SK-N-SH (cell line): ENCODE measurements at regions not wholly inside any gene's neighbourhood (a gene's known extent, or its start where the extent isn't known, plus 50 kb on each side); places are given as distances from the start of the nearest gene placed in this dataset.
"Not testable (repeated sequence)": the region's sequence is repeated elsewhere in the genome, so short reads cannot be mapped to it uniquely, and the experiment has no call there.

Experiments
- CTCF ChIA-PET: fragments of 300-600, 350-600 bp; formaldehyde crosslinking; extraction: SDS; loops from one replicate; lab custom pipeline; 2021; lab: Yijun Ruan, JAX
- POLR2A ChIA-PET: fragments of 350-600 bp; sonication (Branson Sonifier 250); formaldehyde crosslinking; extraction: SDS; loops from one replicate; lab custom pipeline; 2020; ENCODE audit warnings: antibody characterized with exemption, inconsistent platforms; lab: Yijun Ruan, JAX
- DNase-seq: peaks from one replicate; pipeline ENCODE4 v3.0.0; 2012
- H2AFZ ChIP-seq: fragments of 200-600 bp; sonication (generic); 2 replicates; pipeline ENCODE4 v1.8.1; 2016; ENCODE audit warnings: antibody characterized with exemption, mild to moderate bottlenecking, low read depth
- H3F3A ChIP-seq: fragments of 200-600 bp; sonication (generic); replicated peaks from 2 replicates; pipeline ENCODE3; 2016; ENCODE audit warnings: antibody characterized with exemption, mild to moderate bottlenecking; ENCODE audit not compliant: insufficient read depth
- H3K27ac ChIP-seq, 2 experiments: fragments of 200-500 bp in 1 of 2; fragments of 200-600 bp in 1 of 2; sonication (Bioruptor generic) in 1 of 2; sonication (generic), shearing (Covaris generic) in 1 of 2; 2 replicates each; pipeline versions ENCODE4 v1.5.1 to v1.6.1; 2014 to 2016; ENCODE audit warnings: low read depth in 2 of 2, inconsistent platforms in 1 of 2, low read length in 1 of 2, mild to moderate bottlenecking in 1 of 2, mixed read lengths in 1 of 2
- H3K27me3 ChIP-seq: fragments of 200-600 bp; sonication (generic), shearing (Covaris generic); 2 replicates; pipeline ENCODE4 v1.6.1; 2016; ENCODE audit warnings: mixed run types; ENCODE audit not compliant: insufficient read depth
- H3K36me3 ChIP-seq, 2 experiments: fragments of 200-500 bp in 1 of 2; fragments of 200-600 bp in 1 of 2; sonication (Bioruptor generic) in 1 of 2; sonication (generic) in 1 of 2; replicated peaks in 1 of 2; 2 replicates each; pipeline versions ENCODE3 to v1.5.1; 2014 to 2016; ENCODE audit warnings: low read length in 1 of 2, mild to moderate bottlenecking in 1 of 2; ENCODE audit not compliant: insufficient read depth in 2 of 2, control insufficient read depth in 1 of 2
- H3K4me1 ChIP-seq, 2 experiments: fragments of 200-500 bp in 1 of 2; fragments of 200-600 bp in 1 of 2; sonication (Bioruptor generic) in 1 of 2; sonication (generic), shearing (Covaris generic) in 1 of 2; 2 replicates each; pipeline versions ENCODE4 v1.5.1 to v1.6.1; 2014 to 2016; ENCODE audit warnings: low read depth in 1 of 2, low read length in 1 of 2, mixed run types in 1 of 2; ENCODE audit not compliant: insufficient read depth in 2 of 2, control insufficient read depth in 1 of 2
- H3K4me2 ChIP-seq: fragments of 200-600 bp; sonication (generic), shearing (Covaris generic); 2 replicates; pipeline ENCODE4 v1.6.1; 2017; ENCODE audit warnings: mixed run types
- H3K4me3 ChIP-seq, 2 experiments: fragments of 200-500 bp in 1 of 2; fragments of 200-600 bp in 1 of 2; sonication (Bioruptor generic) in 1 of 2; sonication (generic), shearing (Covaris generic) in 1 of 2; 2 replicates each; pipeline versions ENCODE4 v1.5.1 to v1.8.1; 2014 to 2016; ENCODE audit warnings: low read depth in 2 of 2, inconsistent platforms in 1 of 2, low read length in 1 of 2, mild to moderate bottlenecking in 1 of 2, mixed read lengths in 1 of 2, moderate library complexity in 1 of 2
- H3K79me2 ChIP-seq: fragments of 200-600 bp; sonication (generic); 2 replicates; pipeline ENCODE4 v1.8.1; 2017; ENCODE audit warnings: mild to moderate bottlenecking; ENCODE audit not compliant: insufficient read depth
- H3K9ac ChIP-seq: fragments of 200-600 bp; sonication (generic); 2 replicates; pipeline ENCODE4 v1.6.1; 2017; ENCODE audit warnings: mixed run types
- H3K9me2 ChIP-seq: fragments of 200-600 bp; sonication (generic); 2 replicates; pipeline ENCODE4 v1.6.1; 2017; ENCODE audit warnings: mixed run types
- H3K9me3 ChIP-seq: fragments of 200-600 bp; sonication (generic); 2 replicates; pipeline ENCODE4 v1.6.1; 2017; ENCODE audit warnings: mixed run types, mild to moderate bottlenecking, moderate library complexity
- H4K20me1 ChIP-seq: fragments of 200-600 bp; sonication (generic); 2 replicates; pipeline ENCODE4 v1.6.1; 2017; ENCODE audit warnings: mild to moderate bottlenecking, mixed run types; ENCODE audit not compliant: insufficient read depth
- CTCF ChIP-seq: fragments of 200-600 bp; sonication (generic); IDR thresholded peaks from 2 replicates; pipeline ENCODE4 v1.6.1; 2017; ENCODE audit warnings: antibody characterized with exemption, mild to moderate bottlenecking, moderate library complexity
- EP300 ChIP-seq, 2 experiments: IDR thresholded peaks; 2 replicates each; pipeline versions ENCODE4 v1.4.0 to v1.6.1; 2012; ENCODE audit warnings: borderline replicate concordance in 1 of 2, low read depth in 1 of 2, low read length in 1 of 2
- FOSL2 ChIP-seq: IDR thresholded peaks from 2 replicates; pipeline ENCODE4 v1.4.0; 2012; ENCODE audit warnings: low read depth, mild to moderate bottlenecking, moderate library complexity, borderline replicate concordance
- GATA2 ChIP-seq: sonication (generic); formaldehyde crosslinking; IDR thresholded peaks from 2 replicates; pipeline ENCODE4 v1.5.0; 2020; ENCODE audit warnings: mild to moderate bottlenecking, missing genetic modification reagents
- IRF3 ChIP-seq: fragments of 150-350 bp; IDR thresholded peaks from 2 replicates; pipeline ENCODE4 v1.6.1; 2016; ENCODE audit warnings: mild to moderate bottlenecking, low read depth, low read length
- JUND ChIP-seq: IDR thresholded peaks from 2 replicates; pipeline ENCODE4 v1.4.0; 2012
- NFIC ChIP-seq: IDR thresholded peaks from 2 replicates; pipeline ENCODE4 v1.4.0; 2012; ENCODE audit warnings: borderline replicate concordance
- NRF1 ChIP-seq: IDR thresholded peaks from 2 replicates; pipeline ENCODE4 v1.6.1; 2012; ENCODE audit warnings: low read depth, mild to moderate bottlenecking, low read length
- SMC3 ChIP-seq: IDR thresholded peaks from 2 replicates; pipeline ENCODE4 v1.6.1; 2012; ENCODE audit warnings: low read depth, low read length, improper control_type of control experiment
- TCF12 ChIP-seq: IDR thresholded peaks from 2 replicates; pipeline ENCODE4 v1.4.0; 2012
- WGBS: methylation state at CpG from one replicate; pipeline ENCODE4 v1.1.6; 2017; ENCODE audit warnings: low lambda C conversion rate; 5-methylcytosine and 5-hydroxymethylcytosine counted together
- TF ChIP-seq, protein P1 (sequence below): IDR thresholded peaks from 2 replicates; pipeline ENCODE4; 2012

- H3F3A ChIP-seq, result peaks cover 15% of the 10 kb centered on the region
- 98% methylated on average over 14 of the region's 30 CpGs for WGBS
- H3K9me3 ChIP-seq, DNase-seq, POLR2A ChIA-PET, H3K79me2 ChIP-seq, H3K4me3 ChIP-seq, H3K27ac ChIP-seq, H3K36me3 ChIP-seq, CTCF ChIA-PET, H3K27me3 ChIP-seq, H2AFZ ChIP-seq, H3K4me2 ChIP-seq, H3K9ac ChIP-seq, H4K20me1 ChIP-seq, H3K9me2 ChIP-seq: not testable (repeated sequence)
- peaks cover 0 to 23% of the 10 kb centered on the region in 2 experiments; a peak in 2 of 4 replicates for H3K4me1 ChIP-seq
These were observed 204.4 kb upstream of the AUTS2 start for GRCh38 chr7:69393912-69394311.

- Histone ChIP-seq H3K79me2 (no peaks in the 10 kb centered on the region), H3K36me3 (no peaks in the 10 kb centered on the region), H2AFZ (peak overlapping the region; percentile 62; the same call in 1 of the 2 replicates), H3F3A (peaks cover 15% of the 10 kb centered on the region), H3K4me3 (no peak overlapping the region; a peak in 1 of 4 replicates), H4K20me1 (no peaks in the 10 kb centered on the region), H3K9me3 (no peaks in the 10 kb centered on the region), H3K9me2 (no peaks in the 10 kb centered on the region), H3K4me1 (peaks cover 0 to 26% of the 10 kb centered on the region in 2 experiments; a peak in 2 of 4 replicates), H3K9ac (no peak overlapping the region), H3K4me2 (peak overlapping the region; percentile 55), H3K27ac (peak overlapping the region in 1 of 2 experiments; percentile 78; a peak in 2 of 4 replicates), H3K27me3 (no peaks in the 10 kb centered on the region)
- POLR2A ChIA-PET, result no interaction called here
- DNase-seq, result no peak
- WGBS, result 67% methylated on average over 8 of the region's 8 CpGs
- TF ChIP-seq, protein P1, sequence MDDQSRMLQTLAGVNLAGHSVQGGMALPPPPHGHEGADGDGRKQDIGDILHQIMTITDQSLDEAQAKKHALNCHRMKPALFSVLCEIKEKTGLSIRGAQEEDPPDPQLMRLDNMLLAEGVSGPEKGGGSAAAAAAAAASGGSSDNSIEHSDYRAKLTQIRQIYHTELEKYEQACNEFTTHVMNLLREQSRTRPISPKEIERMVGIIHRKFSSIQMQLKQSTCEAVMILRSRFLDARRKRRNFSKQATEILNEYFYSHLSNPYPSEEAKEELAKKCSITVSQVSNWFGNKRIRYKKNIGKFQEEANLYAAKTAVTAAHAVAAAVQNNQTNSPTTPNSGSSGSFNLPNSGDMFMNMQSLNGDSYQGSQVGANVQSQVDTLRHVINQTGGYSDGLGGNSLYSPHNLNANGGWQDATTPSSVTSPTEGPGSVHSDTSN, result peak; percentile 73
- peak; percentile 68 for TF ChIP-seq NFIC
- peak in 1 of 2 experiments; percentile 75; a peak in 2 of 4 replicates for TF ChIP-seq EP300 (IDR thresholded peaks at IDR 0.05; ENCODE audit: borderline replicate concordance in 1 of 2, low read depth in 1 of 2, low read length in 1 of 2)
- no peak for TF ChIP-seq SMC3
- peak; percentile 77; the same call in 1 of the 2 replicates for TF ChIP-seq FOSL2
- peak; percentile 28; the same call in 1 of the 2 replicates for TF ChIP-seq NRF1
- peak; percentile 78 for TF ChIP-seq JUND
- TF ChIP-seq GATA2 (CRISPR knock-in tag), result no peak
- TF ChIP-seq IRF3, result no peak
- no peak for TF ChIP-seq CTCF
- TF ChIP-seq TCF12, result peak; percentile 78
- CTCF ChIA-PET, result interaction anchor here (0.6 kb wide), 1 partner anchor 106 kb away, joined by 3 read pairs; no protein-coding TSS in a partner anchor
These were observed 203.1 kb upstream of the AUTS2 start for GRCh38 chr7:69395061-69395714.
